ENCODE measurements at regions not wholly inside any gene's neighbourhood (a gene's known extent, or its start where the extent isn't known, plus 50 kb on each side); places are given as distances from the start of the nearest gene placed in this dataset.
A peak's percentile ranks its signal among the peaks of the same experiment; 100 is the strongest.

DNA sequence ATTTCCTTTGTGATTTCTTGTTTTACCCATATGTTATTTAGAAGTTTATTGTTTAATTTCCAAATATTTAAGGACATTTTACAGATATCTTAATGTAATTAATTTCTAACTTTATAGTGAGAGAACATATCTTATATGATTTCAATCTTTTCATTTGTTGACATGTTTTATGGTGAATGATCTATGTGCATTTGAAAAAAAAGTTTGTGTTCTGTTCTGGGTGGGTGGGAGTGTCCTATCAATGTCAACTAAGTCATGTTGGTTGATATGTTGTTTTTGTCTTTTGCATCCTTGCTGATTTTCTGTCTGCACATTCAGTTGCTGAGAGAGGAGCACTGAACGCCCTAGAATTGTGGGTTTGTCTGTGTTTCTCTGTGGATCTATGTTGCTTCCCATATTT lies 50.3 kb upstream of the CBFA2T3 start:
- DNase-seq (ENCODE audit: low read depth in 2 of 2) = no peak

DNA sequence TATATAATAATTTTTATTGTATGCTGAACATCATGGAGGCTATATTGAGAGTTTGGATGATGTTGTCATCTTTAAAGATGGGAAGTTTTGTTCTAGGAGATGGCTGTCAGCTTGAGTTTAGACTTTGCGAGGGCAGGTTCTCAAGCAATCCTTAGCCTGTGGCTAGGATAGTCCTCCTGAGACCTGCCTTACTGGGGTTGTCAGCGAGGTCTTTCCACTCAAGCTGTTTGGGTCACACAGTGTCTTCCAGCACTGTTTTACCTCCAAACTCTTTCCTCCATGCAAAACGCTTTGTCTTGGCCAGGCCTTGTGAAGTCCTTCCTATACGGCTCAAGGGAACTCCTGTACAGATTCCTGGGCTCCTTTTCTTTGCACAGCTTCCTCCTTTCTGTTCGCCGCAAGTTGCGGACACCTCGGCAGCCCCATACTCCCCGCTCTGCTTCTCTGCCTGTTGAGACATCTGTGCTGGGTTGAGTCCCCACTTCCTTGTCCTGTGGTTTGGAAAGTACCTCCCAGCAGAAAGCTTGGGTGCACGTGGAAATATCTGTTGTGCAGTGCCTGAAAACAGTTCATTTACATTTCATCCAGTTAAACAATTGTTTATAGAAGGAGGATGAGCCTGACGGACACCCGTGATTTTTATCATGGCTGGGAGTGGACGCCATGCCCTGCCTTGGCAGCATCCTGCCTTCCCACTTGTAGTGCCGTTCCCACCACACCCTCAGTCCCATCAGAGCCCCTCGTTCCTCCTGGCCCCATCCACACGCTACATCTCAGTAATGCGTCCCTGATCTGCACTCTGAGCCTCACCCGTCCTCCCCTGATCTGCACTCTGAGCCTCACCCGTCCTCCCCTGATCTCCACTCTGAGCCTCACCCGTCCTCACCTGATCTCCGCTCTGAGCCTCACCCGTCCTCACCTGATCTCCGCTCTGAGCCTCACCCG lies 55.0 kb upstream of the CBFA2T3 start:
- peak; percentile 36 to 42 for DNase-seq (ENCODE audit: low read depth in 2 of 2)

GRCh38 chr16:89033304-89033703 lies 56.3 kb upstream of the CBFA2T3 start:
- no peak for DNase-seq (ENCODE audit: low read depth in 2 of 2)

- DNase-seq (ENCODE audit: low read depth in 2 of 2) = no peak
Measured at GRCh38 chr16:89033796-89034572, 57.0 kb upstream of the CBFA2T3 start.

GRCh38 chr16:89034573-89034961 lies 57.6 kb upstream of the CBFA2T3 start:
- no peak for DNase-seq (ENCODE audit: low read depth in 2 of 2)

- no peak for DNase-seq (ENCODE audit: low read depth in 2 of 2)
Measured at GRCh38 chr16:89034971-89035668, 58.1 kb upstream of the CBFA2T3 start.

GRCh38 chr16:89035669-89036570 lies 57.7 kb upstream of the ACSF3 start:
- DNase-seq (ENCODE audit: low read depth in 2 of 2) = no peak

- no peak for DNase-seq (ENCODE audit: low read depth in 2 of 2)
Measured at GRCh38 chr16:89036776-89037175, 56.9 kb upstream of the ACSF3 start.

GRCh38 chr16:89037261-89038152 lies 56.1 kb upstream of the ACSF3 start:
- DNase-seq (ENCODE audit: low read depth in 2 of 2) = no peak

GRCh38 chr16:89038221-89038721 lies 55.4 kb upstream of the ACSF3 start:
- DNase-seq (ENCODE audit: low read depth in 2 of 2) = no peak

DNA sequence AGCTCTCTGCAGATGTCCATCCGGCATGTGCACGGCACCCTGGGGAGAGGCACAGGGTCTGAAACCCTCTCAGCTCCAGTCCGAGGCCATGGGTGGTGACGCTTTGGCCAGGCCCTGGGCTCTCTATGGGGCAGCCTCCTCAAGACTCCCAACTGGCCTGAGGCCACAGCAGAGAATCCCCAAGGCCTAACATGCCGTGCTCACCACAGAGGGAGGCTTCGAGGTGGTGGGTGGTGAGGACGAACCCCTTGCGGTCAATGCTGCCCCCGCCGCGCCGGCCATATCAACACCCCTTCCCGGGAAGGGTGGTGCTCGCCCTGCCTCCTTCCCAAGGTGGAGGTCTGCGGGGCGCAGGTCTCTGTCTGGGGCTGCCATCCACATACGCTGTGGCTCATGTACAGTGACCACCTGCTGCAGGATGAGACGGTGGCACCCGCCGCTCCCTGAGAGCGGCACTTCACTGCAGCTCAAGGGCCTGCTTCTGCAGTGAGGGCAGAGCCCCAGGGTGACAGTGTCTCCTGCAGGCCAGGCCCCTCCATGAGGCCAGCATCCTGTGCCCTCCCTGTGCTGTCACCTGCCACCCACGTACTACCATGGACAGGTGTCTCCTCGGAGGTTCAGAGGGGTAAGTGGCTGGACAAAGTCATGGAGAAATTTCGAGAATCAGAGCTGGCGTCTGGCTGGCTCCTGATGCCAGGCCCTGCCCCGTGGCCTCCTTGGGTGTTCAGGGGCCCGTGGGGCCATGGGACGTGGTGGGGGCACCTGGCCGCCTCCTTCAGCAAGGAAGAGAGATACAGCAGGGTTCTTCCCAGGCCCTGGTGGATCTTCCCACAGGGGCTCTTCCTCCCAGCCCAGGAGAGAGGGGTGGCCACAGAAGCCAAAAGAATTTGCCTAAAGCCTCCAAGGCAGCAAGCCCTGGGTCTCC lies 54.6 kb upstream of the ACSF3 start:
- no peak for DNase-seq (ENCODE audit: low read depth in 2 of 2)

GRCh38 chr16:89039756-89040155 lies 53.9 kb upstream of the ACSF3 start:
- no peak for DNase-seq (ENCODE audit: low read depth in 2 of 2)

DNA sequence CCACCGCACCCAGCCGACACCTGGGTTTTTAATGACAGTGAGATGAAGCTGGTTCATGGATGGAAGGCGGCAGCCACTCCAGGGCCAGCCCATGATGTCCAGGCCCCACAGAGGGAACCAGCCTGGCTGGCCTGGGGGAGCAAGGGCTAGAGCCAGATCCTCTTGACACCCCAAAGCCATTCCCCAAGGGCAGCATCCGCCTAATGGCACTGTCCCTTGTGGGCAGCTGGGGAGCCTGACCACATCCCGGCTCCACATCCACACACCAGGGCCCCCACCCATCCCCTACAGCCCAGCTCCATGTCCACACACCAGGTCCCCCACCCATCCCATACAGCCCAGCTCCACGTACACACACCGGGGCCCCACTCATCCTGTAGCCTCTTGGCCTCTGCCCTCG lies 53.3 kb upstream of the ACSF3 start:
- DNase-seq (ENCODE audit: low read depth in 2 of 2) = no peak

DNA sequence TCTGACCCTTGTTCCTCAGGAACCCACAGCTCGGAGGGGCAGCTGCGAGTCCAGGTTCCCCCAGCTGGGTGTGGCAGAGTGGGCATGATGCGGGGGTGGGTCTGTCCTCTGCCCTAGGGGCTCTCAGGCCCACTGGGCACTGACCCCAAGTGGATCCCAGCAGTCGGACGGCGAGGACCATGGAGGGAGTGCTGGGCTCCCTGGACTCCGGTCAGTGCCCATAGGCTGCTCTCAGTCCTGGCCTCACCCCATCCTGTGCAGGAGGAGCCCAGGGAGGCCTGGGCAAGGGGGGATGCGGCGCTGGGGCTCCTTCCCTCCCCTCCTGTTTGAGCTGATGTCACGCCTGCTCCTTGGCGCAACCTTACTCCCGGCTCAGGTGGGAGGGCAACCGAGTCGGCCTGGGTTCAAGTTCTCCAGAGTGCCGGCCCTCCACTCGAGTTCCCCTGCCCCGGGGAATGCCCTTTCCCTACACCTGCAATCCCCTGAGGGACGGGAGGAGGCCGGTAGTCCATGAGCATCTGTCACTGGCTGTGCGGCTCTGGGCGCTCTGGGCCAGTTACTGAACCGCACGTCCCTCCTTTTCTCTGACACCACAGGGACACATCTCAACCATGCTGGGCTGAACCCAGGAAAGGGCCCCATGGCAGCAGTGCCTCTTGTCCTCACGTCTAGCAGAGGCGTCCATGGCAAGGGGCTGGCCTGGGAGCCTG lies 52.6 kb upstream of the ACSF3 start:
- DNase-seq (ENCODE audit: low read depth in 2 of 2) = no peak

GRCh38 chr16:89041571-89042481 lies 51.8 kb upstream of the ACSF3 start:
- no peak for DNase-seq (ENCODE audit: low read depth in 2 of 2)

- no peak for DNase-seq (ENCODE audit: low read depth in 2 of 2)
Measured at GRCh38 chr16:89042711-89043551, 50.7 kb upstream of the ACSF3 start.
